Upper lobe of left lung (tissue), 6 donors: ENCODE measurements at regions not wholly inside any gene's neighbourhood (a gene's known extent, or its start where the extent isn't known, plus 50 kb on each side); places are given as distances from the start of the nearest gene placed in this dataset.

Source experiments
- ATAC-seq, 2 donors: fragments of 200-7000 bp; cut with Tn5 transposase; one replicate each; pipeline ENCODE4 v1.9.1; 2022; ENCODE audit warnings: mild to moderate bottlenecking in 2 of 2, moderate library complexity in 2 of 2; ENCODE audit not compliant: low FRiP score in 2 of 2
- DNase-seq, 2 donors: peaks; one replicate each; pipeline ENCODE4 v3.0.0-alpha.2; 2019 to 2020
- H3K27ac ChIP-seq, 4 donors: fragments of 200-600 bp; sonication (generic); one replicate each; pipeline ENCODE4 v1.5.1; 2016 to 2019
- H3K27me3 ChIP-seq, 4 donors: fragments of 200-600 bp; sonication (generic); one replicate each; pipeline ENCODE4 v1.5.1; 2017 to 2019
- H3K36me3 ChIP-seq, 4 donors: fragments of 200-600 bp; sonication (generic); one replicate each; pipeline ENCODE4 v1.5.1; 2016 to 2019
- H3K4me1 ChIP-seq, 4 donors: fragments of 200-600 bp; sonication (generic); one replicate each; pipeline ENCODE4 v1.5.1; 2018 to 2019
- H3K4me3 ChIP-seq, 4 donors: fragments of 200-600 bp; sonication (generic); one replicate each; pipeline ENCODE4 v1.5.1; 2017 to 2019; ENCODE audit warnings: mild to moderate bottlenecking in 2 of 4, moderate library complexity in 1 of 4
- H3K9me3 ChIP-seq, 4 donors: fragments of 200-600 bp; sonication (generic); one replicate each; pipeline ENCODE4 v1.5.1; 2018 to 2019
- EP300 ChIP-seq, 4 donors: sonication (generic); formaldehyde crosslinking; IDR thresholded peaks; one replicate each; pipeline ENCODE4 v1.5.1; 2017; ENCODE audit warnings: antibody characterized with exemption in 4 of 4, control low read depth in 2 of 4
- POLR2A ChIP-seq, 4 donors: fragments of 450-650 bp; IDR thresholded peaks; one replicate each; pipeline ENCODE4 v1.5.1; 2016 to 2017; ENCODE audit warnings: antibody characterized with exemption in 4 of 4, mild to moderate bottlenecking in 2 of 4
- POLR2AphosphoS5 ChIP-seq, 2 donors: sonication (generic); formaldehyde crosslinking; IDR thresholded peaks; one replicate each; pipeline ENCODE4 v1.5.1; 2017; ENCODE audit warnings: antibody characterized with exemption in 2 of 2
- WGBS, 2 donors: methylation state at CpG; one replicate each; pipeline ENCODE4 v1.1.5; 2017 to 2018; 5-methylcytosine and 5-hydroxymethylcytosine counted together
- TF ChIP-seq, protein P1 (sequence below), 6 experiments: fragments of 450-650 bp in 4 of 6; fragments of 200-600 bp in 2 of 6; sonication (generic) in 2 of 6; IDR thresholded peaks; one replicate each; pipeline ENCODE4 v1.5.1; 2016 to 2019; ENCODE audit warnings: antibody characterized with exemption in 6 of 6
- donor health status: DM: no; HTN: no; CAD: no; lungs with moderate emphysema.
- donor health status: DM: no; HTN: yes; CAD: no; lungs with severe emphysema.

DNA sequence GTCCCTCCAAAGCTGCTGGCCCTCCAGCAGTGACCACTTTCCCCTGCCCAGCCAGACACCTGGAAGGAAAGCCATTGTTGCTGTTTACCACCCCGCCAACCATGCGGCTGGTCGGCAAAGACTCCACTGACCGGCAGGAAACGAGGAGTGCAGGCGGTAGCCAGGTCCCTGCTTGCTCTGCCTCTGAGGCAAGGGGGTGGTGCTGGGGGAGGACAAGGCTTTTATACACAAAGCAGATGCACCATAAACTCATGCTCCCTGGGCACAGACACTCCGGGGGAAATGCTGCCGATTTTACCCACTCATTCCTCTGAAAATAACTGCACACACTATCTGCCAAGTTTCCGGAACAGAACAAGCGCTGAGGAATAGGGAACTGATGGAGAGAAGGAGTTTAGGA, 62.8 kb upstream of the GRIN2A start:
- H3K4me1 ChIP-seq = no peaks in the 10 kb centered on the region
- H3K36me3 ChIP-seq = no peaks in the 10 kb centered on the region
- H3K4me3 ChIP-seq = no peak overlapping the region
- DNase-seq (no peak), ATAC-seq (no peak)
- H3K27me3 ChIP-seq = no peaks in the 10 kb centered on the region
- no peaks in the 10 kb centered on the region for H3K9me3 ChIP-seq
- H3K27ac ChIP-seq = no peak overlapping the region
- 58 to 70% methylated on average over 7 to 10 of the region's 10 CpGs for WGBS, 2 donors
- TF ChIP-seq POLR2A (IDR thresholded peaks at IDR 0.05) (no peak), POLR2AphosphoS5 (IDR thresholded peaks at IDR 0.05) (no peak), EP300 (IDR thresholded peaks at IDR 0.05) (no peak)
- TF ChIP-seq, protein P1, sequence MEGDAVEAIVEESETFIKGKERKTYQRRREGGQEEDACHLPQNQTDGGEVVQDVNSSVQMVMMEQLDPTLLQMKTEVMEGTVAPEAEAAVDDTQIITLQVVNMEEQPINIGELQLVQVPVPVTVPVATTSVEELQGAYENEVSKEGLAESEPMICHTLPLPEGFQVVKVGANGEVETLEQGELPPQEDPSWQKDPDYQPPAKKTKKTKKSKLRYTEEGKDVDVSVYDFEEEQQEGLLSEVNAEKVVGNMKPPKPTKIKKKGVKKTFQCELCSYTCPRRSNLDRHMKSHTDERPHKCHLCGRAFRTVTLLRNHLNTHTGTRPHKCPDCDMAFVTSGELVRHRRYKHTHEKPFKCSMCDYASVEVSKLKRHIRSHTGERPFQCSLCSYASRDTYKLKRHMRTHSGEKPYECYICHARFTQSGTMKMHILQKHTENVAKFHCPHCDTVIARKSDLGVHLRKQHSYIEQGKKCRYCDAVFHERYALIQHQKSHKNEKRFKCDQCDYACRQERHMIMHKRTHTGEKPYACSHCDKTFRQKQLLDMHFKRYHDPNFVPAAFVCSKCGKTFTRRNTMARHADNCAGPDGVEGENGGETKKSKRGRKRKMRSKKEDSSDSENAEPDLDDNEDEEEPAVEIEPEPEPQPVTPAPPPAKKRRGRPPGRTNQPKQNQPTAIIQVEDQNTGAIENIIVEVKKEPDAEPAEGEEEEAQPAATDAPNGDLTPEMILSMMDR (IDR thresholded peaks at IDR 0.05) = no peak

DNA sequence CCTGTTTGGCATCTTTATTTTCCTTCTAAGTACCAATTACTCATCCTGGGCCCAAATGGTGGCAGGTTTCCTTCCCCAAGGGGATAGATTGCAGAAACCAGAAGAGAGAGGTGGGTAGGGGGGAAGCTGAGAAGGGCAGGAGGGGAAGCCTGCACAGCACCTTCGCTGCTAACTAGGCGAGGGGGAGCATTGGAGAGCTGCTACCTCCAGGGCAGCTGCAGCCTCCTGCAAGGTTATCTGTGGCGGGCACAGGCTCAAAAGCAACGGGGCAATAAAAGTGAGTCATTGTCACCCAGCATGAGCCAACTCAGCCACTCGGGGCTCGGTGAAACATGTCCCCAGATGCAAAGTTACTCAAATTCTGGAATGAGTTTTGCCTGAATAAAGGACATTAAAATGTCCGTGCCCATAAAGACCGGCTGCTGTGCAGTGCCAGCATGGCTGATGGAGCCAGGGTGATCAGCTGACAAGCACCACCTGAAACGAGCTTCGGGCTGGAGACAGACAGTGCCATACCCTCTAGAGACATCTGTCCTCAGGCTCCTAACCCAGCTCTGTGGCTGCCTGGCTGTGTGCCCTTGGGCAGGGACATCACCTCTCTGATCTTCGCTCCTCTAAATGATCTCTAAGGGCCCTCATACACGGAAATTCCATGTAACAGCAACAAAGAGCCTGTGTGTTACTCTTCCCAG, 68.1 kb upstream of the GRIN2A start:
- TF ChIP-seq POLR2A (IDR thresholded peaks at IDR 0.05) (no peak), EP300 (IDR thresholded peaks at IDR 0.05) (no peak), POLR2AphosphoS5 (IDR thresholded peaks at IDR 0.05) (no peak)
- TF ChIP-seq, protein P1 (IDR thresholded peaks at IDR 0.05) = no peak
- 62 to 68% methylated on average over 9 to 12 of the region's 12 CpGs for WGBS, 2 donors

DNA sequence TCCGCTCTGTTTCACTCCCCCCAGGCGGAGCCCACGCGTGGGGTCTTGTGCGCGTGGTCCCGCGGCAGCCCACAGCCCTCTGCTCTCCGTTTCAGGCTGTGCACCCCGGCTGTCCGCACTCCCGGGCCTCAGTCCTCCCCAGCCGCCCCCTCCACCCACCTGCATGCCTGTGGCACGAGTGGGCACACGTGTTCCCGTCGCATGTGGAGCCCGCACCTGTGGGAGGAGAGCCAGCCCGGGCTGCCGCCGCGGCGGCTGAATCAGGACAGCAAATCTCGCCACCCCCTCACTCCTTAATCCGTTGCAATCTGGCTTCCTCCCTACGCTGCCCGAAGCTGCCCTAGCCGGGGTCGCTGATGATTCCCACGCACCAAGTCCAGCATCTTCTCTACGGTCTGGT, 69.9 kb upstream of the GRIN2A start:
- no peak for ATAC-seq
- H3K27ac ChIP-seq = no peak overlapping the region
- H3K27me3 ChIP-seq = no peaks in the 10 kb centered on the region
- no peaks in the 10 kb centered on the region for H3K36me3 ChIP-seq
- peaks cover 0 to 3% (median 0%) of the 10 kb centered on the region in 4 donors for H3K4me1 ChIP-seq
- H3K9me3 ChIP-seq = no peaks in the 10 kb centered on the region
- 92 to 94% methylated on average over 31 of the region's 31 CpGs for WGBS, 2 donors
- H3K4me3 ChIP-seq = no peak overlapping the region
- DNase-seq = peak in 1 of 2 donors; percentile 74
- TF ChIP-seq, protein P1 (IDR thresholded peaks at IDR 0.05) = no peak
- no peak for TF ChIP-seq EP300 (IDR thresholded peaks at IDR 0.05)
- no peak for TF ChIP-seq POLR2AphosphoS5 (IDR thresholded peaks at IDR 0.05)
- TF ChIP-seq POLR2A (IDR thresholded peaks at IDR 0.05) = no peak

More for the DNA sequence above, 68.1 kb upstream of the GRIN2A start:
- Histone ChIP-seq H3K27me3 (no peaks in the 10 kb centered on the region), H3K4me1 (no peaks in the 10 kb centered on the region), H3K27ac (no peak overlapping the region), H3K9me3 (no peaks in the 10 kb centered on the region), H3K36me3 (no peaks in the 10 kb centered on the region), H3K4me3 (no peak overlapping the region)
- no peak for DNase-seq
- no peak for ATAC-seq

DNA sequence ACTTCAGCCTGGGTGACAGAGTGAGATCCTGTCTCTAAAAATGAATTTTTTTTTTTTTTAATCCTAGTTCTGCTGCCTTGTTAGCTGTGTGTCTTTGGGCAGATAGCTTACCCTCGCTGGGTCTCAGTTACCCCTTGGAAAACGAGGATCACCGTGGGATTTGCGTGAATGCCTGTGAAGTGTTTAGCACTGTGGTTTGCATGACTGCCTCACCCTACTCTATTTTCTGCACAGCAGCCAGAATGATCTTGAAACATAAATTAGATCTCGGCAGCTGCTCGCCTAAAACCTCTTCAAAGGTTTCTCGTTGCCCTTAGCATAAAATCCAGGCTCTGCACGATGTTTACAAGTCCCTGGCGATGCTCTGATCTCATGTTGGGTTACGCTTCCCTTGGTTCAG, 71.2 kb upstream of the GRIN2A start:
- Histone ChIP-seq H3K27me3 (no peaks in the 10 kb centered on the region), H3K9me3 (no peaks in the 10 kb centered on the region), H3K27ac (no peak overlapping the region), H3K4me3 (no peak overlapping the region), H3K36me3 (no peaks in the 10 kb centered on the region), H3K4me1 (peaks cover 0 to 3% (median 0%) of the 10 kb centered on the region in 4 donors)
- ATAC-seq (no peak), DNase-seq (no peak)
- WGBS, 2 donors = 69 to 81% methylated on average over 10 of the region's 10 CpGs
- TF ChIP-seq, protein P1 (IDR thresholded peaks at IDR 0.05) = no peak
- TF ChIP-seq POLR2A (IDR thresholded peaks at IDR 0.05) (no peak), POLR2AphosphoS5 (IDR thresholded peaks at IDR 0.05) (no peak), EP300 (IDR thresholded peaks at IDR 0.05) (no peak)

DNA sequence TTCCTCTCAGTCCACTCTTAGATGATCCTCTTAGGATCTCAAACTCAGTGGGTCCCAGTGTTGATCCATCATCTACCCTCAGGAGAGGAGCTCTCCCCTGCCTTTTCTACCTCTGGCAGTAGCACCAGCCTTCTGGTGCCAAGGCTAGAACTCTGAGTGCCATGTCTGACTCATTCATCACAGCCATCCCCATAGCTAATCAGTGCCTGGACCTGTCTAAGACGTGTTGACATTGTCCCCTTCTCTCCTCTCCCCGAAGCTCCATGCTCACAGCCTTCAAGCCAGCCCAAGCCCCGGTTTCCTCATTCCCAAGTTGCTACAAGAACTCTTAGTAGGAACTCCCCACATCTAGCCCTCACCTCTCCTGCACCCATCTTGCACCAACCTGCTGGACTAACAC, 73.5 kb upstream of the GRIN2A start:
- H3K27ac ChIP-seq = no peak overlapping the region
- no peak for ATAC-seq
- H3K27me3 ChIP-seq = no peaks in the 10 kb centered on the region
- H3K9me3 ChIP-seq = no peaks in the 10 kb centered on the region
- DNase-seq = no peak
- no peak overlapping the region for H3K4me3 ChIP-seq
- peaks cover 0 to 3% (median 0%) of the 10 kb centered on the region in 4 donors for H3K4me1 ChIP-seq
- WGBS, 2 donors = 80 to 82% methylated on average over 3 of the region's 3 CpGs
- no peak for TF ChIP-seq POLR2A (IDR thresholded peaks at IDR 0.05)
- no peak for TF ChIP-seq EP300 (IDR thresholded peaks at IDR 0.05)
- no peak for TF ChIP-seq POLR2AphosphoS5 (IDR thresholded peaks at IDR 0.05)
- TF ChIP-seq, protein P1 (IDR thresholded peaks at IDR 0.05) = no peak
- H3K36me3 ChIP-seq = no peaks in the 10 kb centered on the region
